B cell (primary cell): ENCODE measurements at regions not wholly inside any gene's neighbourhood (a gene's known extent, or its start where the extent isn't known, plus 50 kb on each side); places are given as distances from the start of the nearest gene placed in this dataset.

Experiments
- ATAC-seq: fragments of 200-7000 bp; cut with Tn5 transposase; one replicate; pipeline ENCODE4 v1.10.0; 2021; ENCODE audit warnings: low read depth, mild to moderate bottlenecking, moderate number of reproducible peaks, moderate library complexity
- CTCF ChIA-PET: fragments of 350-600 bp; sonication (Branson Sonifier 250); formaldehyde crosslinking; loops from one replicate; lab custom pipeline; 2021; ENCODE audit warnings: antibody characterized with exemption, inconsistent platforms; lab: Charles Lee
- POLR2A ChIA-PET: fragments of 350-600 bp; sonication (Branson Sonifier 250); formaldehyde crosslinking; loops from one replicate; lab custom pipeline; 2021; ENCODE audit warnings: antibody characterized with exemption; lab: Charles Lee
- DNase-seq: peaks from one replicate; pipeline ENCODE4 v3.0.0; 2013
- H2AFZ ChIP-seq: 2 replicates; pipeline ENCODE4 v1.6.1; 2012; ENCODE audit warnings: mild to moderate bottlenecking, low read depth, low read length; ENCODE audit not compliant: insufficient read depth, poor library complexity, severe bottlenecking
- H3K27ac ChIP-seq, 2 donors: 1 replicate in 1 of 2; 2 replicates in 1 of 2; pipeline ENCODE4 v1.5.1; 2012 to 2013; ENCODE audit warnings: low read length in 2 of 2, mild to moderate bottlenecking in 2 of 2, moderate library complexity in 1 of 2
- H3K27me3 ChIP-seq, 4 experiments: fragments of 200-600 bp in 1 of 4; sonication (generic) in 1 of 4; replicated peaks in 1 of 4; 1 replicate in 2 of 4; 2 replicates in 2 of 4; pipeline versions ENCODE4 v1.6.1 to v1.7.0; 2013 to 2016; ENCODE audit warnings: low read length in 3 of 4, mild to moderate bottlenecking in 2 of 4, mixed read lengths in 1 of 4, moderate library complexity in 1 of 4; ENCODE audit not compliant: insufficient read depth in 4 of 4, control insufficient read depth in 3 of 4; ENCODE audit errors: control extremely low read depth in 1 of 4
- H3K36me3 ChIP-seq, 2 experiments: replicated peaks in 1 of 2; 1 replicate in 1 of 2; 2 replicates in 1 of 2; pipeline versions ENCODE4 v1.6.1 to v1.7.1; 2013; ENCODE audit warnings: low read length in 1 of 2; ENCODE audit not compliant: insufficient read depth in 2 of 2, control insufficient read depth in 1 of 2; ENCODE audit errors: control extremely low read depth in 1 of 2, extremely low read depth in 1 of 2
- H3K4me1 ChIP-seq, 2 donors: fragments of 200-600 bp in 1 of 2; sonication (generic) in 1 of 2; 1 replicate in 1 of 2; 2 replicates in 1 of 2; pipeline versions ENCODE4 v1.5.1 to v1.6.1; 2013 to 2017; ENCODE audit warnings: low read length in 2 of 2; ENCODE audit not compliant: control insufficient read depth in 2 of 2, insufficient read depth in 2 of 2
- H3K4me2 ChIP-seq: replicated peaks from 2 replicates; pipeline ENCODE3; 2012; ENCODE audit warnings: mild to moderate bottlenecking, low read depth, low read length; ENCODE audit not compliant: poor library complexity, severe bottlenecking
- H3K4me3 ChIP-seq, 5 experiments: fragments of 200-600 bp in 1 of 5; sonication (generic) in 1 of 5; 1 replicate in 3 of 5; 2 replicates in 2 of 5; pipeline versions ENCODE4 v1.5.1 to v1.7.0; 2011 to 2016; ENCODE audit warnings: low read length in 4 of 5, mild to moderate bottlenecking in 4 of 5, low read depth in 2 of 5, control low read depth in 1 of 5, moderate library complexity in 1 of 5; ENCODE audit not compliant: insufficient read depth in 1 of 5; ENCODE audit errors: control extremely low read depth in 1 of 5, extremely low read depth in 1 of 5
- H3K79me2 ChIP-seq: fragments of 200-600 bp; sonication (generic); one replicate; pipeline ENCODE4 v1.6.0; 2016; ENCODE audit warnings: low read length; ENCODE audit not compliant: control insufficient read depth, insufficient read depth
- H3K9ac ChIP-seq: fragments of 200-600 bp; sonication (generic); 2 replicates; pipeline ENCODE4 v1.6.1; 2017; ENCODE audit warnings: mild to moderate bottlenecking, low read length, moderate library complexity
- H3K9me3 ChIP-seq, 3 donors: one replicate each; pipeline versions ENCODE4 v1.6.1 to v1.7.1; 2013; ENCODE audit warnings: low read length in 2 of 3; ENCODE audit not compliant: control insufficient read depth in 2 of 3, insufficient read depth in 1 of 3; ENCODE audit errors: control extremely low read depth in 1 of 3
- H4K20me1 ChIP-seq: 2 replicates; pipeline ENCODE4 v1.6.0; 2012; ENCODE audit warnings: mild to moderate bottlenecking, low read length; ENCODE audit not compliant: insufficient read depth, control insufficient read depth, poor library complexity, severe bottlenecking
- H3K27ac Mint-ChIP-seq: one replicate; pipeline ENCODE4 v1.8.0; 2021; ENCODE audit warnings: mixed read lengths
- H3K27me3 Mint-ChIP-seq: one replicate; pipeline ENCODE4 v1.8.0; 2021; ENCODE audit warnings: mixed read lengths
- H3K4me1 Mint-ChIP-seq: one replicate; pipeline ENCODE4 v1.8.0; 2021; ENCODE audit warnings: mixed read lengths
- H3K4me3 Mint-ChIP-seq: one replicate; pipeline ENCODE4 v1.8.0; 2021; ENCODE audit warnings: mixed read lengths
- H3K9me3 Mint-ChIP-seq: one replicate; pipeline ENCODE4 v1.8.0; 2022; ENCODE audit warnings: mixed read lengths; ENCODE audit not compliant: insufficient read depth
- CTCF ChIP-seq: fragments of 200-600 bp; IDR thresholded peaks from one replicate; pipeline ENCODE4 v1.8.0; 2022; ENCODE audit warnings: antibody characterized with exemption, mild to moderate bottlenecking
- EZH2 ChIP-seq: IDR thresholded peaks from 2 replicates; pipeline ENCODE4 v1.6.1; 2012; ENCODE audit warnings: borderline replicate concordance, low read depth, mild to moderate bottlenecking, moderate library complexity, low read length; ENCODE audit not compliant: insufficient read depth, poor library complexity, severe bottlenecking
- WGBS: methylation state at CpG from one replicate; pipeline ENCODE4 v1.1.5; 2013; ENCODE audit warnings: missing lambda C conversion rate; ENCODE audit not compliant: insufficient coverage; 5-methylcytosine and 5-hydroxymethylcytosine counted together
- intact Hi-C: fragments of 100-400 bp; cut with micrococcal nuclease; formaldehyde crosslinking; loops from one replicate; pipeline ENCODE4 v1.10.0; 2022

GRCh38 chr6:72553531-72554511 lies 68.0 kb upstream of the KCNQ5 start:
- no peak overlapping the region for H3K27ac Mint-ChIP-seq
- POLR2A ChIA-PET, result no interaction called here
- no peak overlapping the region for H2AFZ ChIP-seq

More at GRCh38 chr6:72553531-72554511, 68.0 kb upstream of the KCNQ5 start:
- Histone ChIP-seq H3K4me3 (no peak overlapping the region), H3K27me3 (peaks cover 0 to 3% (median 1%) of the 10 kb centered on the region in 4 experiments), H3K9me3 (peaks cover 0 to 3% (median 0%) of the 10 kb centered on the region in 3 donors), H3K9ac (no peak overlapping the region), H3K27ac (no peak overlapping the region), H3K79me2 (no peaks in the 10 kb centered on the region), H3K36me3 (no peaks in the 10 kb centered on the region), H3K4me2 (no peak overlapping the region), H4K20me1 (no peaks in the 10 kb centered on the region), H3K4me1 (no peaks in the 10 kb centered on the region)
- TF ChIP-seq EZH2 (no peak), CTCF (no peak)
- DNase-seq (no peak), ATAC-seq (no peak)
- Mint-ChIP-seq H3K4me1 (no peaks in the 10 kb centered on the region), H3K4me3 (no peak overlapping the region), H3K27me3 (peaks cover 20% of the 10 kb centered on the region), H3K9me3 (no peaks in the 10 kb centered on the region)
- 66% methylated on average over 3 of the region's 7 CpGs for WGBS
- intact Hi-C loops, result no loop called here
- CTCF ChIA-PET, result no interaction called here
